Activated gamma-delta T cell (primary cell): ENCODE measurements at regions not wholly inside any gene's neighbourhood (a gene's known extent, or its start where the extent isn't known, plus 50 kb on each side); places are given as distances from the start of the nearest gene placed in this dataset.

Experiments used
- DNase-seq: peaks from one replicate; lab custom pipeline; 2025; lab: John Stamatoyannopoulos, UW

DNA sequence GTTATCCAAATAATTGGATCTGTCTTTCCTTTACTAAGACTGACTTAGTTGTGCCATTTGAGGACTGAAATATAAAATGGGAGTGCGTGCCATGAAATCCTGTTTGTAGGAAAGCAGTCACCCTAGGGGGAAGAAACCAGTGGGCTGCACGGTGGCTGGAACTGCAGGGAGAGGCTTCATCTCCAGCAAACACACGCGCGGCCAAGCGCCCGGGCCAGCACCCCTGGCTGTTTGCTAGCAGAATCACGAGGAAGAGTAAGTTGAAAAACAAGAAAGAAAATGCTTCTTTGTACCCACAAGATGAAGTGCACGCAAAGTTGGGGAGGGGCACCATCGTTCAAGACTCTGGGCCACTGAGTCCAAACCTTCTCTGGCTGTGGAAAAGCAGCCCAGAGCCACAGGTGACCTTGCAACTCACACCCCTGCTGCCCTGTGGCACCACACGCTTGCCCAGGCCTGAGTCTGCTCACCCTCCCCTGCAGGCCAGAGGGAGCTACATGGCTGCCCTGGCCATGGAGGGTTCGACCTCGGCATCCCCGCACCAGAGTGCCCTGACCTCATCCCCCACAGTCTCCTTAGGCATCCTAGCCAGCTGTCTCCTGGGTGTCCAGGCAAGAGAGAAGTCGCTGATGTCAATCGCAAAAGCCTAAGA lies 55.2 kb downstream of the IRX2 start:
- DNase-seq, result no peak

GRCh38 chr5:2695200-2695891 lies 56.1 kb downstream of the IRX2 start:
- no peak for DNase-seq

DNA sequence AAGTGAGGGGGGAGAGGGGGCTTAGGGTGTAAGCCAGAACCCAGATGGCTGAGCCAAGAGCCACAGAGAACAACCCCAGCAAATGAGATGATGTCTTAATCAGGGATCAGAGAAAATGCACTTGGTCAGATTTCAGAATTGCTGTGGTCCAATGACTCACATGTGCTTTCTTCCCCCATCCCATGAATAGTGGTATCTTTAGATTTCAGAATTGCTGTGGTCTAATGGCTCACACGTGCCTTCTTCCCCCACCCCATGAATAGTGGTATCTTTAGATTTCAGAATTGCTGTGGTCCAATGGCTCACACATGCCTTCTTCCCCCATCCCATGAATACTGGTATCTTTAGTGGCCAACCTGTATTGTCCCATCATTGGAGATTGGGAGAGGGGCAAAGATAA lies 59.9 kb downstream of the IRX2 start:
- no peak for DNase-seq

- DNase-seq, result no peak
Observed at GRCh38 chr5:2690293-2690692, 61.2 kb downstream of the IRX2 start.

- DNase-seq, result no peak
Observed at GRCh38 chr5:2688586-2688985, 62.9 kb downstream of the IRX2 start.

- DNase-seq, result no peak
Observed at GRCh38 chr5:2687746-2688145, 63.7 kb downstream of the IRX2 start.

- no peak for DNase-seq
Observed at GRCh38 chr5:2686321-2687124, 65.0 kb downstream of the IRX2 start.

GRCh38 chr5:2685651-2686272 lies 65.7 kb downstream of the IRX2 start:
- no peak for DNase-seq

- DNase-seq, result no peak
Observed at GRCh38 chr5:2684606-2685005, 66.9 kb downstream of the IRX2 start.

DNA sequence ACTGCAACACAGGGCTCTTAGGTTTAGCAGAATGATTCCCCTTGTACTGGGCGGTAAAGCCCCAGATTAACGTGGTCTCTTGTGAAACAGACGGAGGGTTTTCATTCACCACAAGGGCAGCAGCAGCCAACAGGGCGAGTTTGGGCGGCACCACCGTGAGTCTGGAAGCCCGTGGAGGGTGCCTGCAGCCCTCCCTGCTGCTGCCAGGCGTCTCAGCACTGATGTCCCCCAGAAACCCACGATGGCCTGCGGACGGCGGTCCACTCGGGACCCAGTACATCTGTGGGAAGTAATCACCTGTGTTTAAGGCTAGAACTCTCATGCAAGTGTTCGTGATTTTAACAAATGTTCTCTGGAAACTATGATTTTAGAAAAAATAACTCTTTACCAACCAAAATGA lies 67.8 kb downstream of the IRX2 start:
- no peak for DNase-seq

- DNase-seq, result no peak
Observed at GRCh38 chr5:2681476-2681875, 70.0 kb downstream of the IRX2 start.

- DNase-seq, result no peak
Observed at GRCh38 chr5:2680979-2681378, 70.5 kb downstream of the IRX2 start.

- DNase-seq, result no peak
Observed at GRCh38 chr5:2677689-2678088, 73.8 kb downstream of the IRX2 start.

DNA sequence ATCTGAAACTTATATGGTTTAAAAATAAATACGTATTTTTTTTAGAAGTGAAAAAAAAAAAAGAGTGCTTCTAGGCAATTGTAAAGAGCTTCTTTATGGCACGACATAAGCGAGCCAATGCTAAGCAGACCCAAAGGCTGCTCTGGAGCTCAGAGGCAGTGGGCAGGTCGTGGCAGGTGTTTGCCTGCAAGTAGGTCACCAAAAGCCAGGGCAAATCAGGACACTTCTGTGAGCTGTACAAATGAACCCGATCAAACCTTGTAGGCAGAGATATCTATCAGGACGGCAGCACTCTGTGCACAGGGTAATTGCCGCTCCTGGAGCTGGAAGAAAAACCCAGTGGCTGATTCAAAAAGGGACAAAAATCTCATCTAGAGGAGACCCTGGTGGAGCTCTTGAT lies 75.9 kb downstream of the IRX2 start:
- no peak for DNase-seq

GRCh38 chr5:2674456-2674855 lies 77.0 kb downstream of the IRX2 start:
- no peak for DNase-seq

GRCh38 chr5:2670940-2671339 lies 80.5 kb downstream of the IRX2 start:
- no peak for DNase-seq

GRCh38 chr5:2669913-2670312 lies 81.6 kb downstream of the IRX2 start:
- DNase-seq, result no peak

DNA sequence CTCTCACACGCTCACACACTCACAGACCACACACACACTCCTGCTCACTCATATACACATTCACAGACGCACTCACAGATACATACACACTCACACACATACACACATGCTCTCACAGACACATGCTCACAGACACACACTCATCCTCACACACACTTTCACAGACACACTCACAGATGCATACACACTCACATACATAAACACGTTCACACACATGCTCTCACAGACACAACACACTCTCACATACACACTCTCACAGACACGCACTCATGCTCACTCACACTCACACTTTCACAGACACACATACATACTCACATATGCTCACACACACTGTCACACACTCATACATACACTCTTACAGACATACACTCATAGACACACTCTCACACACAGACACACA lies 82.2 kb downstream of the IRX2 start:
- DNase-seq, result no peak

GRCh38 chr5:2666081-2666480 lies 85.4 kb downstream of the IRX2 start:
- no peak for DNase-seq

DNA sequence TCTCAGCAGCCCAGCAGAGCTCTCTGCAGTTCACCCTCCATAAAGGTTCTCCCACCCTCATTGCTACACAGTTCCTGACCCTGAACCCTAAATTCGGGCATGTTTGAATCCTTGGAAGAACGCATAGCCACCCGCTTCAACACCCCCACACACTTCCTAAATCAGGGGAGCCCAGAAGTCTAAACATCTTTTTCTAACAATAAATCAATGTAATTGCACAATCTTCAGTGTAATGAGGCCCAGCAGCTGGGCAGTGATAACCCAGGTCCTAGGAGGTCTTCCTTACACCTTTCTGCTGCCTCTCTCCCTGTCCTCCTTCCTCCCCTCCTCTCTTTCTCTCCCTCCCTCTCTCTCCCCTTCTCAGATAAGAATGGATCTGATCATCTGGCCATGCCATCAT lies 88.0 kb downstream of the IRX2 start:
- DNase-seq, result no peak

DNA sequence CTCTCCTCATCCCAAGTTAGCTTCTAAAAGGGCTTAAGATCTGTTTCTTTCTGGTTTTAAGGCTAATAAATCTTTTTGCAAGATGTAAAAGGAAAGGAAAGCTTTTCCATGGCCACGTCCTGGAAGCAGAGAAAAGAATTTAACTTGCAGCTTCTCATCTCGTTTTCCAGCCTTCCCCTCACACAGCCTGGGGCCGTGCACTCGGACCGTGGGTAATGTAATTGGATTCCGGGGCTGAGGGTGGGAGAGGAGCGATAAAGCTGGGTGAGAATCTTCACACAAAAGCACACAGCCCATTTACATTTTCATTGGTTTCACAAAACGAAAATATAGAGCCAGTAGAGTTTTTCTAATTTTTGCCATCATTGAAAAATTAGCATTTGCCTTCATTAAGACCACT lies 91.2 kb downstream of the IRX2 start:
- no peak for DNase-seq

- DNase-seq, result no peak
Observed at GRCh38 chr5:2658881-2659470, 92.5 kb downstream of the IRX2 start.
